OCI-LY7 (cell line): ENCODE measurements at regions not wholly inside any gene's neighbourhood (a gene's known extent, or its start where the extent isn't known, plus 50 kb on each side); places are given as distances from the start of the nearest gene placed in this dataset.

Experiments
- EZH2phosphoT487 ChIP-seq: fragments of 200-600 bp; sonication (generic); IDR thresholded peaks from 2 replicates; pipeline ENCODE4 v1.6.1; 2018; ENCODE audit warnings: low read depth, borderline replicate concordance, mild to moderate bottlenecking, mixed run types, antibody characterized with exemption, low read length, moderate library complexity, mixed read lengths
- TF ChIP-seq, protein P1 (sequence below): fragments of 200-600 bp; sonication (generic); conservative IDR thresholded peaks from 2 replicates; pipeline ENCODE4 v1.5.1; 2014; ENCODE audit warnings: mild to moderate bottlenecking, antibody characterized with exemption, low read length, moderate library complexity, mixed read lengths

DNA sequence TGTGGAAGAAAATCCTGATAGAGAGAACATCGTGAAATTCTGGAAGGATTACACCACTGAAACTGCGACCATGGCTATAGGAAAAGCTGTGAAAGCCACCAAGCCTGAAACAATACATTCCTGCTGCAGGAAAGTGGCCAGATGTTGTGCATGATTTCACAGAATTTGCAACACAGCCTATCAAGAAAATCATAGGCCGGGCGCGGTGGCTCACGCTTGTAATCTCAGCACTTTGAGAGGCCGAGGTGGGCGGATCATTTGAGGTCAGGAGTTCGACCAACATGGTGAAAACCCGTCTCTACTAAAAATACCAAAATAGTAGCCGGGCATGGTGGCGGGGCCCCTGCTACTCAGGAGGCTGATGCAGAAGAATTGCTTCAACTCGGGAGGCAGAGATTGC, 360.2 kb downstream of the CDH7 start:
- TF ChIP-seq, protein P1, sequence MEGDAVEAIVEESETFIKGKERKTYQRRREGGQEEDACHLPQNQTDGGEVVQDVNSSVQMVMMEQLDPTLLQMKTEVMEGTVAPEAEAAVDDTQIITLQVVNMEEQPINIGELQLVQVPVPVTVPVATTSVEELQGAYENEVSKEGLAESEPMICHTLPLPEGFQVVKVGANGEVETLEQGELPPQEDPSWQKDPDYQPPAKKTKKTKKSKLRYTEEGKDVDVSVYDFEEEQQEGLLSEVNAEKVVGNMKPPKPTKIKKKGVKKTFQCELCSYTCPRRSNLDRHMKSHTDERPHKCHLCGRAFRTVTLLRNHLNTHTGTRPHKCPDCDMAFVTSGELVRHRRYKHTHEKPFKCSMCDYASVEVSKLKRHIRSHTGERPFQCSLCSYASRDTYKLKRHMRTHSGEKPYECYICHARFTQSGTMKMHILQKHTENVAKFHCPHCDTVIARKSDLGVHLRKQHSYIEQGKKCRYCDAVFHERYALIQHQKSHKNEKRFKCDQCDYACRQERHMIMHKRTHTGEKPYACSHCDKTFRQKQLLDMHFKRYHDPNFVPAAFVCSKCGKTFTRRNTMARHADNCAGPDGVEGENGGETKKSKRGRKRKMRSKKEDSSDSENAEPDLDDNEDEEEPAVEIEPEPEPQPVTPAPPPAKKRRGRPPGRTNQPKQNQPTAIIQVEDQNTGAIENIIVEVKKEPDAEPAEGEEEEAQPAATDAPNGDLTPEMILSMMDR = no peak
- TF ChIP-seq EZH2phosphoT487 = no peak
